HG03575 (cell line): ENCODE measurements at regions not wholly inside any gene's neighbourhood (a gene's known extent, or its start where the extent isn't known, plus 50 kb on each side); places are given as distances from the start of the nearest gene placed in this dataset.

ENCODE experiments used
- ATAC-seq: cut with Tn5 transposase; IDR thresholded peaks from one replicate; pipeline ENCODE4 v1.9.1; 2021; ENCODE audit not compliant: unreplicated experiment, insufficient number of reproducible peaks, low FRiP score; ENCODE audit errors: extremely low read depth

DNA sequence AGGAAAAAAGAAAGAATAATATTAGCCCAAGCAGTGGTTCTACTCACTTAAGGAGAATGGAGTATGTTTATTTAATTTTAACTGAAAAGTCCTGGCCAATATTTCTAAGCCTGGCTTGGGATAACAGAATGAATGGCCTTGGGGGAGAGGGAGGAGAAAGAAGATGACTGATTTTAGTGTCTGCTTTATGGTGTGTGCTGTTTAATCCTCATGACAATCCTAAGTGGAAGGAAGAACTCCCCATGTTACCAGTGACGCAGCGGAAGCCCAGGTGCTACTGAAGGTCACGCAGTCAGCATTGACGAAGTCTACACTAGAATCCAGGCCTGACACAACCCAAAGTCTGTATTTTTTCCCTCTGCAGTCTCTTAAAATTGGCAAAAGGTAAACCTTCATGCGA lies 50.5 kb downstream of the PALM2AKAP2 start:
- ATAC-seq: no peak

GRCh38 chr9:109831998-109832658 lies 52.1 kb downstream of the PALM2AKAP2 start:
- ATAC-seq: no peak

DNA sequence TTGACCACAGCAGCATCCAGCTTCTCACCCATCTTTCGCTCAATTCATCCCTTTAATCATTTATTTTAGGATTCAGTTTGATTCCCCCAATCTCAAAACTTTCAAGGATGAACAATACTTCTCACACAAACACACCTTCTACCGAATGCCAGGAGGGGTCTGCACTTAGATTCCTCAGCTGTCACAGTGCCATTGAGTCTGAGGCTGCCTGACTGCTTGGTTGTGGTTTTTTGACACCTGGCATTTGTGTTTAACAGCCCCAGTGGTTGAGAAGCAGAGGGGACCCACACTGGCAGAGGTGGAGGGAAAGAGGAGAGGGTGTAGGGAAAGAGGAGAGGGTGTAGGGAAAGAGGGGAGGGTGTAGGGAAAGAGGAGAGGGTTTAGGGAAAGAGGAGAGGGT lies 54.9 kb downstream of the PALM2AKAP2 start:
- no peak for ATAC-seq

- ATAC-seq: no peak
Observed at GRCh38 chr9:109843641-109844040, 63.6 kb downstream of the PALM2AKAP2 start.

- ATAC-seq: no peak
Observed at GRCh38 chr9:109845226-109845625, 65.2 kb downstream of the PALM2AKAP2 start.

GRCh38 chr9:109846776-109847175 lies 66.8 kb downstream of the PALM2AKAP2 start:
- ATAC-seq: no peak

- no peak for ATAC-seq
Observed at GRCh38 chr9:109852556-109852955, 72.6 kb downstream of the PALM2AKAP2 start.

GRCh38 chr9:109855540-109855939 lies 75.5 kb downstream of the PALM2AKAP2 start:
- no peak for ATAC-seq

DNA sequence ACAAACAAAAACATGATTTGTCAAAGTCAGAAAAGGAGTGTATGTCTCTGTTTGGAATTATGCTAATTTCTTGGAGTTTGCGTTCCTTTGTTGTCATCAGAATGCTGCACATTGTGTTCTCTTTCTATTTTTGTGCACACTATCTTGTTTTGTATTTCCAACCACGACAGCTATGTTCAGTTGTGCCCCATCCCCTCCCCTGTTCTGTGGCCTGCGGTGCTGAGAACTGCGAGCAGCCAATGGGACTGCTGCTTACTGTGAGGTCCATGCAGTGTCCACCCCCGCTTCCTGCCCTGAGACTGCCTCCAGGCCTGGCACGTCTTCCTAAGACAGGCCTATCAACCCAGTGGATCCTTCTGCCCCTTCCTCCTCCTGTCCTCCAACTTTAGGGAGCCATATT lies 76.8 kb downstream of the PALM2AKAP2 start:
- no peak for ATAC-seq

GRCh38 chr9:109857336-109857735 lies 77.3 kb downstream of the PALM2AKAP2 start:
- ATAC-seq: no peak

GRCh38 chr9:109859447-109859846 lies 79.4 kb downstream of the PALM2AKAP2 start:
- no peak for ATAC-seq

- no peak for ATAC-seq
Observed at GRCh38 chr9:109860521-109860920, 80.5 kb downstream of the PALM2AKAP2 start.

GRCh38 chr9:109861499-109861898 lies 81.5 kb downstream of the PALM2AKAP2 start:
- ATAC-seq: no peak

DNA sequence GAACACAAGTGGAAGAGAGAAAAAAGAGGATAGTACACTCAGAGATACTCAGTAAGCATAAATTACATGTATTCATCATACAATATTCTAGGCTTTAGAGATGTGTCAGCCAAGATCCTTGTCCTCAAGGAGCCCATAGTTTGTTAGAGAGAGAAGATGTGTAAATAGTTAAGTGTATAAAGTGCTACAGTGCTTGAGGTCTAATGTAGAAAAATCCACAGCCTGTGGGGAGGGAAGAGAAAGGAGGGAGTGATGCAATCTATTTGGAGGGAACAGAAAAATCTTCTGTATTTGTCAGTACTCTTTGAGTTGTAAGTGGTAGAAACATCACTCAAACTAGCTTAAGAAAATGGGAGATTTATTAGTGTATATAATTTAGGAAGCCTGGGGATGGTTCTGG lies 81.9 kb downstream of the PALM2AKAP2 start:
- ATAC-seq: no peak

DNA sequence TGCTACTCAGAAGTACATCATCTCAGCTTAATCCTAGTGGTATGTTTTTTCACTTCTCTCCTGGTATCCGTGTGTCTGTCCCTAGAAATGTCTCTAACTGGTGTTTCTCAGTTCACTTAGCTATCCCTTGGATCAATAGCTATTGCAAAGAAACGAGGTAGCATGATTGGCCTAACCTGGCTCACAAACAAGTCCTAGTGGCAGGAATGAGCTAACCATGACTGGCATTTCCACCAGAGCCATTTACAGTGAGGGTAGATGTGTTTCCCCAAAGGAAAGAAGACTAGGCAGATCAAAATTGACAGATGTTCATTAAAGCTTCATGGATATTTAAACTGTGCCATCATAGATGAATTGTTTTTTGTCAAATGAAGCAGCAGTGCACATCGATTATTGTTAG lies 82.5 kb downstream of the PALM2AKAP2 start:
- no peak for ATAC-seq

- no peak for ATAC-seq
Observed at GRCh38 chr9:109863961-109864360, 84.0 kb downstream of the PALM2AKAP2 start.

DNA sequence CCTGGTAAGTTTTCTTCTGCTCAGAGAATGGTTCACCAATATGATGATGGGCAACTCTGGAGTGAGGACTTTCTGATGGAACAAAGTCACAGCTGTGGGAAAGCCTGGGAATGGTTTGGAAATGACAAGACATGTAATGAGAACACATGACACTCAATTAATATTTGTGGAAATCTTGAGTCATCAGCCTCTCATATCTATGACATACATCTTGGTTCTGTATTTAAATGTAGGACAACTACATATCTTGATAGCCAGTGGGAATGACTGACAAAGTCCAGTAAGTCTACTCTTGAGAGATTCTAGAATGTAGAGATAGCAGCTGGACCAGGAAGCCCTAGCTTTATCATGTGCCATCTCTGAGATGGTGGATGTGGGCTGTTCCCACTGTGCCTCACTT lies 85.5 kb downstream of the PALM2AKAP2 start:
- no peak for ATAC-seq

DNA sequence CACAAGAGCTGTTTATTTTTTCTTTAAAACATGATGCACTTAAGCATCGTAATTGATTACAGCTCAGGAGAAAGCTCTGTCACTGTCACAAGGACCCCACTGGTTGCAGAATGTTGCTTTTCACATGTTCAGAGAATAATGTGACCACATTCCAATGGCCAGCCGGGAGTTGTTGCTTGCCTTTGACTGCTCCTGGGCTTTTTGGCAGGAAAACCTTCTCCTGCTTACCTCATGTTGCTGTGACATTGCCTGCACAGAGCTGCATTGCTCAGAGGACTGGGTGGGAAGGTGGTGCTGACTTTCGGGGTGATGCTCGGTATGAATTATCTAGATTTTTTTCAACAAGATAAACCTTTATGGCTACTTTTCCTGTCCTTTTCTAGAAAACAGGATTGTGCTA lies 88.2 kb downstream of the PALM2AKAP2 start:
- no peak for ATAC-seq

- ATAC-seq: no peak
Observed at GRCh38 chr9:109868722-109869121, 88.7 kb downstream of the PALM2AKAP2 start.

DNA sequence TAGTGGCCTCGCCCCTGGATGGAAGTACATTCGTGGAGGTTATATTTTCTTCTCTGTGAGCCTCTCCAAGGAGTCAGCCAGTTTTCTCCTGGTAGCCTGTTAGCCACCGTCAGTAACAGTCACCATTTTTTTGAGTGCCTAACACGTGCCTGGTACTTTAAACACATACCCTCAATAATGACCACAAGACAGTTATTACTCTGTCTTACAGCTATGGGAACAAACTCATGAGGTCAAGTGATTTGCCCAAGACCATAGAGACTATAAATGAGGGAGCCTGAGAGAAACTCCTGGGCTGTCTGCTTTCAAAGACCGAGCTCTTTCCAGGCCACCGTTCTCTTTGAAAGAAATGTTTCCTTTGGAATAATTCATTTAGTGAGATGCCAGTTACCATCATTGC lies 90.4 kb downstream of the PALM2AKAP2 start:
- no peak for ATAC-seq

DNA sequence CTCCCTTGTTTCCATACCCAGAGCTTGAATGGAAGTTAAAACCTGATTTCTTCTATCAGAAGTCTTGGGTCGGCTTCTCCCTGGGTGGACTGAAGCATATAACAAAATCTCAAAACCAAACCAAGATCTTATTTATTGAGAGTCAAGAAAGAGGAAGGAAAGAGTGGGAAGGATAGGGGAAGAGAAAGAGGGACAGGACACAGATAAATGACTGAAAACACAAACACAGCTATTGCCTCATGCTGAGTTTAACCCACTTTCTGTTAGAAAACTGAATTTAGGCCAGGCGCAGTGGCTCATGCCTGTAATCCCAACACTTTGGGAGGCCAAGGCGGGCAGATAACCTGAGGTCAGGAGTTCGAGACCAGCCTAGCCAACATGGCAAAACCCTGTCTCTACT lies 92.9 kb downstream of the PALM2AKAP2 start:
- ATAC-seq: no peak
